Activated CD4-positive, alpha-beta T cell treated with anti-CD3 and anti-CD28 coated beads, Interleukin-2, amount 10 ng/mL, durations not matched to agents 7 days and 5 days (primary cell): ENCODE measurements at regions not wholly inside any gene's neighbourhood (a gene's known extent, or its start where the extent isn't known, plus 50 kb on each side); places are given as distances from the start of the nearest gene placed in this dataset.

Experiments
- CTCF ChIA-PET: fragments of 350-600 bp; sonication (Branson Sonifier 250); formaldehyde crosslinking; loops from one replicate; lab custom pipeline; 2021; ENCODE audit warnings: antibody characterized with exemption; lab: Charles Lee
- POLR2A ChIA-PET: fragments of 350-600 bp; sonication (Branson Sonifier 250); formaldehyde crosslinking; loops from one replicate; lab custom pipeline; 2021; ENCODE audit warnings: antibody characterized with exemption; lab: Charles Lee
- DNase-seq: peaks from one replicate; pipeline ENCODE4 v3.0.0-alpha.2; 2020
- H3K27ac Mint-ChIP-seq: one replicate; pipeline ENCODE4 v1.8.0; 2021; ENCODE audit warnings: mild to moderate bottlenecking, moderate library complexity, mixed read lengths
- H3K27me3 Mint-ChIP-seq: one replicate; pipeline ENCODE4 v1.8.0; 2021; ENCODE audit warnings: mixed read lengths
- H3K36me3 Mint-ChIP-seq: one replicate; pipeline ENCODE4 v1.8.0; 2021; ENCODE audit warnings: low read depth, mixed read lengths
- H3K4me1 Mint-ChIP-seq: one replicate; pipeline ENCODE4 v1.8.0; 2021; ENCODE audit warnings: mixed read lengths
- H3K4me3 Mint-ChIP-seq: one replicate; pipeline ENCODE4 v1.8.0; 2021; ENCODE audit warnings: mild to moderate bottlenecking, moderate library complexity, mixed read lengths
- H3K9me3 Mint-ChIP-seq: one replicate; pipeline ENCODE4 v1.8.0; 2021; ENCODE audit warnings: mixed read lengths

GRCh38 chr12:92206596-92206995, 61.0 kb upstream of the BTG1 start:
- no peak for DNase-seq
- Mint-ChIP-seq H3K4me1 (peaks cover 38% of the 10 kb centered on the region), H3K36me3 (peaks cover 24% of the 10 kb centered on the region), H3K27me3 (no peaks in the 10 kb centered on the region), H3K4me3 (no peak overlapping the region), H3K9me3 (peaks cover 8% of the 10 kb centered on the region), H3K27ac (no peak overlapping the region)
- ChIA-PET POLR2A (interaction anchor here (1.1 kb wide), 1 partner anchor 61 kb away, joined by 3 read pairs; no protein-coding TSS in a partner anchor), CTCF (interaction anchor here (1.1 to 2.3 kb wide), 3 partner anchors 10 to 62 kb away, joined by 3 to 9 read pairs (median 3); no protein-coding TSS in a partner anchor)

DNA sequence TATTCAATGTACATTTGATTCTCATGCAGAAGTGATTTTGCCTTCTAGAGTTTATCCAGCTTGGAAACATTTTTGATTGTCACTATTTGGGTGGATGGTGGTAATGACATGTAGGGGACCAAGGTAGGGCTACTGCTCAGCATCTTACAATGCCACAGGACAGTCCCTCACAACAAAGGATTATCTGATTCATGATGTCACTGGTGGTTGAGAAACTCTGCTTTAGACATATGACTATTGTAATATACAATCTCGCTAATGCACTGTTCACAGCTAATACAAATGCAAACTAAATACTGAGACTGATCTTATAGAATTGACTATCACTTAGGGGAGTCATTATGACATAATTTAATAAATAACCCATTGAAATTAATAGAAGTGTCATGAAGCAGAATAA, 60.4 kb upstream of the BTG1 start:
- CTCF ChIA-PET, result interaction anchor here (1.1 to 2.3 kb wide), 3 partner anchors 9 to 61 kb away, joined by 3 to 9 read pairs (median 3); no protein-coding TSS in a partner anchor
- DNase-seq, result no peak
- H3K36me3 Mint-ChIP-seq, result peaks cover 21% of the 10 kb centered on the region

DNA sequence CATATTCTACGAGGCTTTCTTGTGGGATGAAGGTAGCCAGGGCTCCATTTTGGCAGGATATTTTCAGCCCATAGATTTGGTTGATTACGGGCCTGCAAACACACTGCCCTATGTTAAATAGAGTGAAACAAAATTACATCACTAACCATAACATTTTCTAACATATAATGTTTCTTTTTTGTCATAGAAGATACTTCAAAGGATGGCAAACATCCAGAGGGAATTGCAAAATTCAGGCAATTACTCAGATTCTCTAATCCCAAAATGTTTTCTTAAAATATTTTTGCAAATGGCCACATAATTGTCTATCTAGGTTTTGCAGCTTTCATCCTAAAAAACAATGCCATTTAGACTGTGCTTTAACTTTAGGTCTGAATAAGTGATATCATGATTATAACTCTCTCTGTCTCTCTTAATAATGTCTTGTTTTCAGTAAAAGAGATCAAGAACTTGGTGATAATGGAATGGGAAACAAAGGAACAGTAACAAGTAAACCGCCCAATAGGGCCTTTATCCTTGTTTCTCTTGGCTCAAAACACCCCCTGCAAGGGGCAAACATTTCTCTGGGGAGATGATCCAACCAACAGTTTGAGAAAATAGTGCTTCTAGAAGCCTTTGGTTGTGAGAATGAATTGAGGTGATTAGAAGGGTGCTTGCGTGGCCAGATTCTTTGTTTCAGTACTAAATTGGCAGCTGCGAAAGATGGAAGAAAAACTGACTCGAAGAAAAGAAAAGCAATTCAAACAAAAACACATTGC, 54.4 kb upstream of the BTG1 start:
- H3K4me3 Mint-ChIP-seq, result no peak overlapping the region
- no peak overlapping the region for H3K27ac Mint-ChIP-seq
- DNase-seq, result no peak
- peaks cover 2% of the 10 kb centered on the region for H3K4me1 Mint-ChIP-seq
- POLR2A ChIA-PET, result no interaction called here
- H3K9me3 Mint-ChIP-seq, result peaks cover 14% of the 10 kb centered on the region
- no peaks in the 10 kb centered on the region for H3K27me3 Mint-ChIP-seq
- H3K36me3 Mint-ChIP-seq, result peaks cover 6% of the 10 kb centered on the region
- CTCF ChIA-PET, result interaction anchor here (1.9 kb wide), 1 partner anchor 13 kb away, joined by 6 read pairs; no protein-coding TSS in a partner anchor

More for the DNA sequence above, 60.4 kb upstream of the BTG1 start:
- H3K4me3 Mint-ChIP-seq, result no peak overlapping the region
- no peak overlapping the region for H3K27ac Mint-ChIP-seq
- H3K9me3 Mint-ChIP-seq, result peaks cover 4% of the 10 kb centered on the region
- POLR2A ChIA-PET, result interaction anchor here (1.1 kb wide), 1 partner anchor 60 kb away, joined by 3 read pairs; no protein-coding TSS in a partner anchor
- peaks cover 36% of the 10 kb centered on the region for H3K4me1 Mint-ChIP-seq
- H3K27me3 Mint-ChIP-seq, result no peaks in the 10 kb centered on the region

DNA sequence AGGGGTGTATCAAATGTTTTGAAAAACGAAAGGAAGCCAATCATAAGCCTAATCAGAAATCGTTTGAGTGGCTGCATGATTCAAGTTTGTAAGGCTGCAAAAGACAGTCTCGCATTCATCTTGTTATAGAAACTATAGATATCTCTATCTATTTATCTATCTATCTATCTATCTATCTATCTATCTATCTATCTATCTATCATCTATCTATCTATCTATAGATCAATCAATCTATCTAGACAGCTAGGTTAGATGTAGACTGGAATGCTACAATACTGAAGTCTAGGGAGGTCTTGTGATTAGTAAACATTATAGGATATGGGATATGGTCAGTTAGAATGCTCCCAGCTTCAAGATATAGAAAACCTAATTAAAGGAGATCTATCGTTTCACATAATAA, 52.2 kb upstream of the BTG1 start:
- POLR2A ChIA-PET, result no interaction called here
- CTCF ChIA-PET, result interaction anchor here (0.5 to 2.5 kb wide), 5 partner anchors 9 to 20 kb away, joined by 3 to 9 read pairs (median 4); no protein-coding TSS in a partner anchor
- Mint-ChIP-seq H3K4me3 (no peak overlapping the region), H3K9me3 (peaks cover 12% of the 10 kb centered on the region), H3K4me1 (peaks cover 2% of the 10 kb centered on the region), H3K27ac (no peak overlapping the region), H3K36me3 (peaks cover 3% of the 10 kb centered on the region), H3K27me3 (no peaks in the 10 kb centered on the region)
- no peak for DNase-seq

DNA sequence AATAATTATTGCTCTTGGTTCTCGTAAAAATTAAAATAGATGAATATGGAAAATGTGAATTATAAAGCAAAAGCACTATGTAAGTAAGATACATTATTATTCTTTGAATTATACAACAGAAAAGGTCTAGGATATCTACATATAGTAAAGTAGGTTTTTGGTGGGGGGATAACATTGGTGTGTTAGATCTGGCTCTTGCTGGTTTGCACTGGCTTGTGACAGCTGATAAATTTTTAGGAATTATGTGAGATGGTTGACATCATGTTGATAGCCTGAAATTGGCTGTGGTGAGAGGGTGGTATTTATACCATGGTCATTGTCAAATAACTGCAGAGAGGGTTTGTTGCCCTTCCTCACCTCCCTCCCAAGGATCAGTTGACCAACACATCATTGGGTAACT, 50.7 kb upstream of the BTG1 start:
- peaks cover 12% of the 10 kb centered on the region for H3K9me3 Mint-ChIP-seq
- H3K27ac Mint-ChIP-seq, result no peak overlapping the region
- peaks cover 8% of the 10 kb centered on the region for H3K4me1 Mint-ChIP-seq
- H3K27me3 Mint-ChIP-seq, result no peaks in the 10 kb centered on the region
- CTCF ChIA-PET, result interaction anchor here (1.0 to 2.5 kb wide), 2 partner anchors 10 to 21 kb away, joined by 3 to 9 read pairs; no protein-coding TSS in a partner anchor
- H3K36me3 Mint-ChIP-seq, result peaks cover 3% of the 10 kb centered on the region
- H3K4me3 Mint-ChIP-seq, result no peak overlapping the region
- POLR2A ChIA-PET, result interaction anchor here (1.1 kb wide), 1 partner anchor 51 kb away, joined by 3 read pairs; the partner anchor contains the start of gene BTG1
- no peak for DNase-seq
